ENCODE measurements at regions not wholly inside any gene's neighbourhood (a gene's known extent, or its start where the extent isn't known, plus 50 kb on each side); places are given as distances from the start of the nearest gene placed in this dataset.

DNA sequence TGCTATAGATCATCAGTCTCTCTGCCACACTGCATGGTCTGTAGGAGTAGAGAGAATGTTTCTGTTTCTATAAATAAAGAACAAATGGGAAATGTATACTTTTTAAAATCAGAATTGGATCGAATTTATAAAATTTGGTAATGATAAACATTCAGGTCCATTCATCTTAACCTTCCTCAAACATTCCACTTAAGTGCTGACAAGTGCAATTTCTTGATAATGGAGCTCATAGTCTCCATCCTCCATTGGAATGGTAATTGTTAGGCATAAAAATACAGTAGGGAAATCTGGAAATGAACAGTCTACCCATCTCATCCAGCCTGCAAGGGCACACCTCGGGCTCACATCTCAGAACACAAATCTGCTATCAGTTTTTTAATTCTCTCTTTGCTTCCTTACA is 122.6 kb upstream of the PACRGL start:
- TF ChIP-seq, protein P1, sequence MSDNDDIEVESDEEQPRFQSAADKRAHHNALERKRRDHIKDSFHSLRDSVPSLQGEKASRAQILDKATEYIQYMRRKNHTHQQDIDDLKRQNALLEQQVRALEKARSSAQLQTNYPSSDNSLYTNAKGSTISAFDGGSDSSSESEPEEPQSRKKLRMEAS (IDR thresholded peaks at IDR 0.05; ENCODE audit: low read depth, low read length): no peak
- TF ChIP-seq, protein P2, sequence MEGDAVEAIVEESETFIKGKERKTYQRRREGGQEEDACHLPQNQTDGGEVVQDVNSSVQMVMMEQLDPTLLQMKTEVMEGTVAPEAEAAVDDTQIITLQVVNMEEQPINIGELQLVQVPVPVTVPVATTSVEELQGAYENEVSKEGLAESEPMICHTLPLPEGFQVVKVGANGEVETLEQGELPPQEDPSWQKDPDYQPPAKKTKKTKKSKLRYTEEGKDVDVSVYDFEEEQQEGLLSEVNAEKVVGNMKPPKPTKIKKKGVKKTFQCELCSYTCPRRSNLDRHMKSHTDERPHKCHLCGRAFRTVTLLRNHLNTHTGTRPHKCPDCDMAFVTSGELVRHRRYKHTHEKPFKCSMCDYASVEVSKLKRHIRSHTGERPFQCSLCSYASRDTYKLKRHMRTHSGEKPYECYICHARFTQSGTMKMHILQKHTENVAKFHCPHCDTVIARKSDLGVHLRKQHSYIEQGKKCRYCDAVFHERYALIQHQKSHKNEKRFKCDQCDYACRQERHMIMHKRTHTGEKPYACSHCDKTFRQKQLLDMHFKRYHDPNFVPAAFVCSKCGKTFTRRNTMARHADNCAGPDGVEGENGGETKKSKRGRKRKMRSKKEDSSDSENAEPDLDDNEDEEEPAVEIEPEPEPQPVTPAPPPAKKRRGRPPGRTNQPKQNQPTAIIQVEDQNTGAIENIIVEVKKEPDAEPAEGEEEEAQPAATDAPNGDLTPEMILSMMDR (IDR thresholded peaks at IDR 0.05; ENCODE audit: low read depth, low read length): no peak
- no peak for TF ChIP-seq MYC (IDR thresholded peaks at IDR 0.05; ENCODE audit: low read depth, low read length)
- TF ChIP-seq POLR2A (IDR thresholded peaks at IDR 0.05; ENCODE audit: extremely low read depth, insufficient read length): no peak
- H3K4me3 ChIP-seq (ENCODE audit: low read depth, low read length): no peak overlapping the region
- DNase-seq (ENCODE audit: low read depth): no peak

DNA sequence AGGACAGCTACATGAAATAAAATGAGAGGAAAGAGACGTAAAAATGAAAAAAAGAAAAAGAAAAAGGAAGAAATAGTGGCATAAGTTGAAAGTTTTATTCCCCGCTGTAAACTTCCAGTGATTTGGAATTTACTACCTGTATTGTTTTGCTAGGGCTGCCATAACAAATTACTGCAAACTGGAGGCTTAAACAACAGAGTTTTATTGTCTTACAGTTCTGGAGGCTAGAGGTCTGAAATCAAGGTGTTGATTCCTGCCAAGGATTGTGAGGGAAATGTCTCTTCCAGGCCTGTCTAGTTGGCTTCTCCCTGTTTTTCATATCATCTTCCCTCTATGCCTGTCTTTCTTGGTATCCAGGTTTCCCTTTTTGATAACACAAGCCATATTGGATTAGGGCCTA is 119.4 kb upstream of the PACRGL start:
- TF ChIP-seq, protein P2 (IDR thresholded peaks at IDR 0.05; ENCODE audit: low read depth, low read length): no peak
- TF ChIP-seq, protein P1 (IDR thresholded peaks at IDR 0.05; ENCODE audit: low read depth, low read length): no peak
- TF ChIP-seq POLR2A (IDR thresholded peaks at IDR 0.05; ENCODE audit: extremely low read depth, insufficient read length): no peak
- H3K4me3 ChIP-seq (ENCODE audit: low read depth, low read length): no peak overlapping the region
- DNase-seq (ENCODE audit: low read depth): no peak

DNA sequence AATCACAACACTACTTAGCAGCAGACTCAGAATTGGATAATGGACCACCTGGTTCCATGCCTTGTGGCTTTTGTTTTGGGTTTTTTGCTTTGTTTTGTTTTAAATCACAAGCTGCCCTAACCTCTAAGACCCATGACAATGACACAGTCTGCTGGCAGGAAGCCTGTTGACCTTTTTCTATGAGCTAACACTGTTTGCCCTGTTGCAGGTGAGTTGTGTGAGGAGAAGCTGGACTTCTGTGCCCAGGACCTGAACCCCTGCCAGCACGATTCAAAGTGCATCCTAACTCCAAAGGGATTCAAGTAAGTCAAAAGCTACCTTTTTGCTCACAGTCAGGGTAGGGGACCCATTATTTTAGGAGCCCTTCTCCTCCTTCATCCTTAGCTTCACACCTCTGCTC is 110.8 kb upstream of the PACRGL start:
- no peak for DNase-seq (ENCODE audit: low read depth)
- TF ChIP-seq MYC (IDR thresholded peaks at IDR 0.05; ENCODE audit: low read depth, low read length) (no peak), POLR2A (IDR thresholded peaks at IDR 0.05; ENCODE audit: extremely low read depth, insufficient read length) (no peak)
- TF ChIP-seq, protein P1 (IDR thresholded peaks at IDR 0.05; ENCODE audit: low read depth, low read length): no peak
- TF ChIP-seq, protein P2 (IDR thresholded peaks at IDR 0.05; ENCODE audit: low read depth, low read length): no peak
- no peak overlapping the region for H3K4me3 ChIP-seq (ENCODE audit: low read depth, low read length)

DNA sequence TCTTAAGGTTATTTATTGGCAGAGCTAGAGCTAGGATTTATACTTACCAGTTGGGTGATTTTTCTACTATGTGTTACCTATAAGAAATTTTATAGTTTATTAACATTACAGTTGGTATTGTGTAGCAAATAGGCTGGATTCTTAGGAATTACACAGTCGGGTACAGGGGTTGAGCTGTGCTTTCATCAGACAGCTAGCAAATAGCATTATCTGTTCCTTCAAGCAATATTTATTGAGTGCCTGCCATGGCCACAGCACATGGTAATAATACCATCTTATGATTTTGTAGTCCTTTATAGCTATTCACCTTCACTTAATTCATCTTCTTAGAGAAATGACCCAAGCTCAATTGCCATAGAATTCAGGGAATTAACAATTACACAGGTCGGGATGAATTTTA is 109.4 kb upstream of the PACRGL start:
- H3K4me3 ChIP-seq (ENCODE audit: low read depth, low read length): no peak overlapping the region
- DNase-seq (ENCODE audit: low read depth): no peak
- no peak for TF ChIP-seq MYC (IDR thresholded peaks at IDR 0.05; ENCODE audit: low read depth, low read length)
- TF ChIP-seq, protein P1 (IDR thresholded peaks at IDR 0.05; ENCODE audit: low read depth, low read length): no peak
- TF ChIP-seq, protein P2 (IDR thresholded peaks at IDR 0.05; ENCODE audit: low read depth, low read length): no peak
- TF ChIP-seq POLR2A (IDR thresholded peaks at IDR 0.05; ENCODE audit: extremely low read depth, insufficient read length): no peak

DNA sequence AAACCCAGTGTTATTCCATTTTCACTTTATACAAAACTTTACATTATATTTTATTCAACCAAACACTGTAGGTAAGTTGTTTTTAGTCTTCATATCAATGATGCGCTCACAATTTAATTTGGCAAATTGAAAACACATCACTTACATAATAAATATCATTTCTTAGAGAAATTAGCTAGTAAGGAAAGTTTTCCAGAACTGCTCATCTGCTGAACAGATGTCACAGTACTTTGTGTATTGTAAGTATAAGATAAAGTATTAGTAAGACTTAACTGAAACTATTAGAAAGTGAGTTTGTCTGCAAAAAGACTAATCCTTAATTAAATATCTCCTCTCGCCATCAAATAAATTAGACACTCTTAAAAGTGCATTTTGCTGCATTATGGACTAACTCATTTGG is 108.7 kb upstream of the PACRGL start:
- TF ChIP-seq, protein P2 (IDR thresholded peaks at IDR 0.05; ENCODE audit: low read depth, low read length): no peak
- TF ChIP-seq, protein P1 (IDR thresholded peaks at IDR 0.05; ENCODE audit: low read depth, low read length): no peak
- TF ChIP-seq MYC (IDR thresholded peaks at IDR 0.05; ENCODE audit: low read depth, low read length) (no peak), POLR2A (IDR thresholded peaks at IDR 0.05; ENCODE audit: extremely low read depth, insufficient read length) (no peak)
- no peak for DNase-seq (ENCODE audit: low read depth)
- H3K4me3 ChIP-seq (ENCODE audit: low read depth, low read length): no peak overlapping the region

DNA sequence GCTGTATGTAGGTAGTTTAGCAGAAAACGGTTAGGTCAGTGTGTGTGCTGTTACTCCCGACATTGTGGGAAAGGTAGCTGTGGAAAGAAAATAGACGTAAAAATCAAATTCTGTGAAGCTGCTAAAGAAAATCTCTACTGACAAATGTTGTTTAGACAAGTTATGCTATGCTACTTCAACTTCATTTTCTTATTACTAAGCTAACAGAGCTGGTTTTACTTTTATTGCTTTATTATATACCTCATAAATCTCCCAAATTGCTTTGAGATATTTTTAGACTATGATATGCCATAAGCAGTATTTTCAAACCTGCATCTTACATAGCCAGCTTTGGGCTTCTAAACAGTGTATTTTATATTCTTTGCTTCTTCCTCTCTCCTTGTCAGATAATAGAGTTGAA is 108.2 kb upstream of the PACRGL start:
- H3K4me3 ChIP-seq (ENCODE audit: low read depth, low read length): no peak overlapping the region
- no peak for TF ChIP-seq MYC (IDR thresholded peaks at IDR 0.05; ENCODE audit: low read depth, low read length)
- TF ChIP-seq, protein P1 (IDR thresholded peaks at IDR 0.05; ENCODE audit: low read depth, low read length): no peak
- TF ChIP-seq, protein P2 (IDR thresholded peaks at IDR 0.05; ENCODE audit: low read depth, low read length): no peak
- TF ChIP-seq POLR2A (IDR thresholded peaks at IDR 0.05; ENCODE audit: extremely low read depth, insufficient read length): no peak
- DNase-seq (ENCODE audit: low read depth): no peak
